ENCODE measurements at regions not wholly inside any gene's neighbourhood (a gene's known extent, or its start where the extent isn't known, plus 50 kb on each side); places are given as distances from the start of the nearest gene placed in this dataset.

GRCh38 chr10:130721971-130722370 is 585.8 kb downstream of the GLRX3 start:
- Histone ChIP-seq H4K5ac (ENCODE audit: low read depth, low read length) (no peak overlapping the region), H4K91ac (ENCODE audit: insufficient read depth, low read depth, low read length) (no peak overlapping the region), H3K9me1 (ENCODE audit: insufficient read depth, low read length) (no peaks in the 10 kb centered on the region), H2AK9ac (replicated peaks; ENCODE audit: low read depth, low read length, poor library complexity) (no peak overlapping the region), H3K9ac (ENCODE audit: low read depth, low read length) (no peak overlapping the region), H3K56ac (ENCODE audit: extremely low read depth, insufficient read depth, low read length) (no peak overlapping the region), H3K4me3 (ENCODE audit: insufficient read depth, low read depth, low read length) (no peak overlapping the region), H2BK120ac (ENCODE audit: low read depth, low read length) (no peak overlapping the region), H3K14ac (replicated peaks; ENCODE audit: low read depth, low read length) (no peak overlapping the region), H2BK15ac (ENCODE audit: low read depth, low read length) (no peak overlapping the region), H3K9me3 (ENCODE audit: control insufficient read depth, insufficient read depth, low read length) (peaks cover 35% of the 10 kb centered on the region), H3K27me3 (ENCODE audit: control insufficient read depth, insufficient read depth, low read length) (no peaks in the 10 kb centered on the region), H3K27ac (ENCODE audit: insufficient read depth, low read length) (no peak overlapping the region), H3K36me3 (ENCODE audit: control insufficient read depth, insufficient read depth, low read length) (no peaks in the 10 kb centered on the region), H3K18ac (ENCODE audit: low read depth, low read length) (no peak overlapping the region), H4K8ac (ENCODE audit: low read depth in 2 of 2, low read length in 2 of 2) (no peak overlapping the region), H3K4me1 (ENCODE audit: control insufficient read depth, insufficient read depth, low read length) (no peaks in the 10 kb centered on the region), H2AFZ (replicated peaks; ENCODE audit: low read length, poor library complexity) (no peak overlapping the region), H3K4ac (ENCODE audit: low read depth, low read length) (no peak overlapping the region), H2BK5ac (ENCODE audit: low read depth, low read length, poor library complexity, severe bottlenecking) (no peak overlapping the region), H3K23ac (ENCODE audit: low read depth, low read length) (no peak overlapping the region), H3K4me2 (ENCODE audit: low read depth, low read length) (no peak overlapping the region), H2BK20ac (ENCODE audit: low read depth, low read length) (no peak overlapping the region), H3K79me1 (ENCODE audit: low read depth in 1 of 2, low read length in 2 of 2) (no peaks in the 10 kb centered on the region), H4K20me1 (ENCODE audit: insufficient read depth, low read length) (no peaks in the 10 kb centered on the region), H2AK5ac (ENCODE audit: low read depth, low read length) (no peak overlapping the region)
- no TSS peak for BruUV-seq (replicated peaks)
- dilution Hi-C loops (cut with HindIII; ENCODE audit: low sequenced_read_pairs, unreplicated experiment) (no loop called here), intact Hi-C loops (cut with micrococcal nuclease) (no loop called here), in situ Hi-C loops (cut with MboI; ENCODE audit: low sequenced_read_pairs) (no loop called here)
- ATAC-seq (ENCODE audit: low read depth) (no peak), DNase-seq (no peak)
- TF ChIP-seq USF2 (IDR thresholded peaks at IDR 0.05; ENCODE audit: low read depth, low read length) (no peak), POLR2A (IDR thresholded peaks at IDR 0.05; ENCODE audit: low read depth, low read length) (no peak), MAFK (IDR thresholded peaks at IDR 0.05; ENCODE audit: low read depth, low read length) (no peak), CTCF (conservative IDR thresholded peaks at IDR 0.05; ENCODE audit: low read depth, low read length) (no peak), MAZ (IDR thresholded peaks at IDR 0.05; ENCODE audit: borderline replicate concordance, low read depth, low read length) (no peak), ELK1 (IDR thresholded peaks at IDR 0.05; ENCODE audit: borderline replicate concordance, low read depth, low read length) (no peak), FOS (IDR thresholded peaks at IDR 0.05; ENCODE audit: low read depth, low read length) (no peak), RAD21 (IDR thresholded peaks at IDR 0.05; ENCODE audit: low read length) (no peak)
- ChIA-PET CTCF (no interaction called here), POLR2A (ENCODE audit: unreplicated experiment) (no interaction called here)
- WGBS, 2 experiments (ENCODE audit: extremely low coverage in 2 of 2, insufficient read length in 1 of 2), result 10% methylated on average over 2 of the region's 14 CpGs; no CpG with 5 or more reads in 1 of the 2 experiments
